HEK293 (cell line): ENCODE measurements at regions not wholly inside any gene's neighbourhood (a gene's known extent, or its start where the extent isn't known, plus 50 kb on each side); places are given as distances from the start of the nearest gene placed in this dataset.

Experiments used
- CTCF ChIA-PET: fragments of 350-600 bp; formaldehyde crosslinking; extraction: SDS; loops from one replicate; lab custom pipeline; 2021; ENCODE audit warnings: antibody characterized with exemption; lab: Yijun Ruan, JAX
- POLR2A ChIA-PET: fragments of 300-600 bp; formaldehyde crosslinking; extraction: SDS; loops from one replicate; lab custom pipeline; 2020; ENCODE audit warnings: antibody characterized with exemption, inconsistent platforms; lab: Yijun Ruan, JAX
- H3K27ac ChIP-seq: fragments of 200-500 bp; sonication (Bioruptor generic); 2 replicates; pipeline ENCODE4 v1.5.1; 2014; ENCODE audit warnings: low read depth, low read length, control low read depth, inconsistent platforms; ENCODE audit errors: extremely low read depth
- H3K36me3 ChIP-seq, 2 experiments: fragments of 200-500 bp in 1 of 2; sonication (Bioruptor generic) in 1 of 2; 1 replicate in 1 of 2; 2 replicates in 1 of 2; pipeline ENCODE4 v1.5.1; 2014 to 2017; ENCODE audit warnings: inconsistent platforms in 2 of 2, low read length in 2 of 2; ENCODE audit not compliant: control insufficient read depth in 2 of 2, insufficient read depth in 1 of 2
- H3K4me1 ChIP-seq: fragments of 200-500 bp; sonication (Bioruptor generic); 2 replicates; pipeline ENCODE4 v1.5.1; 2014; ENCODE audit warnings: mild to moderate bottlenecking, low read length, inconsistent platforms; ENCODE audit not compliant: control insufficient read depth, insufficient read depth
- H3K4me3 ChIP-seq: 2 replicates; pipeline ENCODE4 v1.5.1; 2011; ENCODE audit warnings: low read depth, mild to moderate bottlenecking, control low read depth, low read length, moderate library complexity
- H3K9me3 ChIP-seq: fragments of 200-500 bp; sonication (Bioruptor generic); 2 replicates; pipeline ENCODE4 v1.5.1; 2014; ENCODE audit warnings: low read depth, low read length, inconsistent platforms; ENCODE audit not compliant: control insufficient read depth, insufficient read depth
- REST ChIP-seq: fragments of 450-650 bp; formaldehyde crosslinking; IDR thresholded peaks from 2 replicates; pipeline ENCODE4 v1.5.1; 2016; ENCODE audit warnings: missing biosample characterization, missing genetic modification characterization
- SP2 ChIP-seq: fragments of 450-650 bp; formaldehyde crosslinking; IDR thresholded peaks from 2 replicates; pipeline ENCODE4 v1.5.1; 2016; ENCODE audit warnings: missing biosample characterization, missing genetic modification characterization
- TRIM28 ChIP-seq: IDR thresholded peaks from 2 replicates; pipeline ENCODE4 v1.6.1; 2011; ENCODE audit warnings: low read length, control low read depth, borderline replicate concordance
- ZFP69B ChIP-seq: fragments of 450-650 bp; formaldehyde crosslinking; IDR thresholded peaks from 2 replicates; pipeline ENCODE4 v1.5.1; 2016; ENCODE audit warnings: missing biosample characterization, missing genetic modification characterization
- ZNF10 ChIP-seq: fragments of 450-650 bp; formaldehyde crosslinking; IDR thresholded peaks from 2 replicates; pipeline ENCODE4 v1.5.1; 2017; ENCODE audit warnings: missing biosample characterization, missing genetic modification characterization
- ZNF221 ChIP-seq: fragments of 450-650 bp; formaldehyde crosslinking; IDR thresholded peaks from 2 replicates; pipeline ENCODE4 v1.5.1; 2017; ENCODE audit warnings: missing biosample characterization, missing genetic modification characterization, borderline replicate concordance
- ZNF274 ChIP-seq, 2 experiments: fragments of 200-500 bp in 1 of 2; fragments of 450-650 bp in 1 of 2; sonication (Bioruptor generic) in 1 of 2; formaldehyde crosslinking in 1 of 2; IDR thresholded peaks; 2 replicates each; pipeline versions ENCODE4 v1.5.1 to v1.6.1; 2014 to 2016; ENCODE audit warnings: borderline replicate concordance in 1 of 2, inconsistent platforms in 1 of 2, low read length in 1 of 2, missing biosample characterization in 1 of 2, missing genetic modification characterization in 1 of 2
- ZNF362 ChIP-seq: fragments of 450-650 bp; formaldehyde crosslinking; IDR thresholded peaks from 2 replicates; pipeline ENCODE4 v1.5.1; 2016; ENCODE audit warnings: missing biosample characterization, missing genetic modification characterization
- ZNF404 ChIP-seq: fragments of 450-650 bp; formaldehyde crosslinking; IDR thresholded peaks from 2 replicates; pipeline ENCODE4 v1.5.1; 2017; ENCODE audit warnings: missing biosample characterization, missing genetic modification characterization
- ZNF548 ChIP-seq: fragments of 450-650 bp; formaldehyde crosslinking; IDR thresholded peaks from 2 replicates; pipeline ENCODE4 v1.5.1; 2016; ENCODE audit warnings: missing biosample characterization, missing genetic modification characterization
- ZNF560 ChIP-seq: fragments of 450-650 bp; formaldehyde crosslinking; IDR thresholded peaks from 2 replicates; pipeline ENCODE4 v1.5.1; 2017; ENCODE audit warnings: missing biosample characterization, missing genetic modification characterization, borderline replicate concordance
- ZNF585B ChIP-seq: fragments of 450-650 bp; formaldehyde crosslinking; IDR thresholded peaks from 2 replicates; pipeline ENCODE4 v1.5.1; 2016; ENCODE audit warnings: missing biosample characterization, missing genetic modification characterization
- ZNF621 ChIP-seq: fragments of 450-650 bp; formaldehyde crosslinking; IDR thresholded peaks from 2 replicates; pipeline ENCODE4 v1.5.1; 2017; ENCODE audit warnings: missing biosample characterization, missing genetic modification characterization
- ZNF654 ChIP-seq: fragments of 450-650 bp; formaldehyde crosslinking; IDR thresholded peaks from 2 replicates; pipeline ENCODE4 v1.5.1; 2016; ENCODE audit warnings: low read depth, missing biosample characterization, missing genetic modification characterization
- ZNF707 ChIP-seq: fragments of 450-650 bp; formaldehyde crosslinking; IDR thresholded peaks from 2 replicates; pipeline ENCODE4 v1.5.1; 2016; ENCODE audit warnings: missing biosample characterization, missing genetic modification characterization
- ZNF777 ChIP-seq: fragments of 450-650 bp; formaldehyde crosslinking; IDR thresholded peaks from 2 replicates; pipeline ENCODE4 v1.5.1; 2017; ENCODE audit warnings: missing biosample characterization, missing genetic modification characterization, borderline replicate concordance
- ZNF791 ChIP-seq: fragments of 450-650 bp; formaldehyde crosslinking; IDR thresholded peaks from 2 replicates; pipeline ENCODE4 v1.5.1; 2016; ENCODE audit warnings: missing biosample characterization, missing genetic modification characterization
- ZSCAN23 ChIP-seq: fragments of 450-650 bp; formaldehyde crosslinking; IDR thresholded peaks from 2 replicates; pipeline ENCODE4 v1.5.1; 2016; ENCODE audit warnings: missing biosample characterization, missing genetic modification characterization

GRCh38 chr19:33916792-33917191 is 120.1 kb downstream of the KCTD15 start:
- TF ChIP-seq ZNF10 (no peak), ZNF548 (tag by site-specific recombination) (peak; percentile 97)
- CTCF ChIA-PET = interaction anchor here (0.6 to 1.8 kb wide), 5 partner anchors 24 to 139 kb away, joined by 3 to 5 read pairs (median 3); no protein-coding TSS in a partner anchor
- POLR2A ChIA-PET = no interaction called here
- Histone ChIP-seq H3K27ac (no peak overlapping the region), H3K9me3 (peaks cover 2% of the 10 kb centered on the region; the same call in 1 of the 2 replicates), H3K36me3 (no peaks in the 10 kb centered on the region; a peak in 1 of 3 replicates), H3K4me3 (no peak overlapping the region), H3K4me1 (no peaks in the 10 kb centered on the region)

GRCh38 chr19:33919291-33919690 is 122.6 kb downstream of the KCTD15 start:
- Histone ChIP-seq H3K36me3 (no peaks in the 10 kb centered on the region; a peak in 1 of 3 replicates), H3K27ac (no peak overlapping the region), H3K4me1 (no peaks in the 10 kb centered on the region), H3K9me3 (peaks cover 2% of the 10 kb centered on the region; the same call in 1 of the 2 replicates), H3K4me3 (no peak overlapping the region)
- CTCF ChIA-PET = no interaction called here
- POLR2A ChIA-PET = no interaction called here
- TF ChIP-seq SP2 (tag by site-specific recombination) (no peak), ZSCAN23 (tag by site-specific recombination) (no peak), ZNF274 (IDR thresholded peaks at IDR 0.05; ENCODE audit: low read length) (no peak), ZNF274 (tag by site-specific recombination; IDR thresholded peaks at IDR 0.05; ENCODE audit: borderline replicate concordance) (no peak), ZNF707 (tag by site-specific recombination) (no peak), ZNF621 (tag by site-specific recombination) (no peak), ZNF585B (tag by site-specific recombination) (no peak), ZNF654 (tag by site-specific recombination) (no peak), ZNF777 (tag by site-specific recombination) (no peak), ZNF221 (tag by site-specific recombination) (no peak), ZNF791 (tag by site-specific recombination) (no peak), TRIM28 (no peak), ZNF404 (no peak), ZFP69B (tag by site-specific recombination) (no peak), ZNF560 (tag by site-specific recombination) (no peak)
- TF ChIP-seq, all 188 proteins: peak for 0

GRCh38 chr19:33921165-33921564 is 124.5 kb downstream of the KCTD15 start:
- CTCF ChIA-PET = interaction anchor here (0.6 to 1.0 kb wide), 2 partner anchors 29 to 143 kb away, joined by 3 read pairs; no protein-coding TSS in a partner anchor

More at GRCh38 chr19:33921165-33921564, 124.5 kb downstream of the KCTD15 start:
- no peak overlapping the region for H3K4me3 ChIP-seq
- no peaks in the 10 kb centered on the region; a peak in 1 of 3 replicates for H3K36me3 ChIP-seq
- POLR2A ChIA-PET = no interaction called here
- TF ChIP-seq ZNF362 (tag by site-specific recombination) (no peak), REST (tag by site-specific recombination) (peak; percentile 92)
- TF ChIP-seq, all 188 proteins: peak for 1
- Histone ChIP-seq H3K9me3 (peaks cover 2% of the 10 kb centered on the region; the same call in 1 of the 2 replicates), H3K4me1 (no peaks in the 10 kb centered on the region), H3K27ac (no peak overlapping the region)
